IPS-NIHi7 (cell line): ENCODE measurements at regions not wholly inside any gene's neighbourhood (a gene's known extent, or its start where the extent isn't known, plus 50 kb on each side); places are given as distances from the start of the nearest gene placed in this dataset.

Source experiments
- DNase-seq: peaks from one replicate; pipeline ENCODE4 v3.0.0; 2012; ENCODE audit warnings: mixed read lengths; ENCODE audit errors: extremely low spot score

DNA sequence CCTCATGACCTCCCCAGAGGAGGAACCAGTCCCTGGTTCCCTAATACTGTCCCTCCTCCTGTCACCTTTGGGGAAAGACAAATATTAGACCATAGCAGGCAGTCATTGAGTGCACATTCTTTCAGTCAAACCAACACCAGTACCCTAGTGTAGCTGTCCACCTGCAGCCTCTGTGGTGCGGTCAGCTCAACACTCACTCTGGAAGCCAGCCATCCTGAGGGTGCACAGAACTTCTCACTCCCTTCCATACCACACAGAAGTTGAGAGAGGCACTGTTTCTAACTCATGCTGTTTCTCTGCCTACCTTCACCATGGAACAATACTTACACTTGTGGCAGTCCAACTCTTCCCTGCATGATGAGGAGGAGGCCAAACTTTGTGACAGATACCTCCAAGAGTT lies 175.6 kb upstream of the FOXN2 start:
- DNase-seq = no peak

DNA sequence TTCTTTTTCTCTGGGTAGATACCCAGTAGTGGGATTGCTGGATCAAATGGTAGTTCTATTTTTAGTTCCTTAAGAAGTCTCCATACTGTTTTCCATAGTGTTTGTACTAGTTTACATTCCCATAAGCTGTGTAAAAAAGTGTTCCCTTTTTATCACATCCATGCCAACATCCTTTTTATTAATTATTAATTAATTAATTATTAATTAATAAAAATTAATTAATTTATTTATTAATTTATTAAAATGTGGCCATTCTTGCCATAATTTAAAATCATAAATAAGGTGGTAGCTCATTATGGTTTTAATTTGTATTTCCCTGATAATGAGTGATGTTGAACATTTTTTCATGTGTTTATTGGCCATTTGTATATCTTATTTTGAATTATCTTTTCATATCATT lies 173.9 kb upstream of the FOXN2 start:
- no peak for DNase-seq

DNA sequence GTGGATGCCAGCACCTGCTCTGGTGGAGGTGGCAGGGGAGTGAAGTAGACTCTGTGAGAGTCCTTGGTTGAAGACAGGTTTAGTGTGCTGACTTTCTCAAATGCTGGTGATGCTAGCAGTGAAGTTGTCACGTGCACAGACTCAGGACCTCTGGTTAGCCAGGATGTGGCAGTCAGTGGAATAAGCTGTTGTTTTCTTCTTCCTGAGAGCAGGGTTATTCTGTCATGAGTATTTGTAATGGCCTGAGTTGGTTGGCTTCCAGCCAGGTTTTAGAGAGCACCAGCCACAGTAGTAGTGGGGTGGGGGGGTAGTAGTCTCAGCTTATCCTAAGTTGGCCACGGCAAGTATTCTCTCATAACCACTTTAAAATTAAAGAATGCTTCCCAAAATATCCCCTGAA lies 169.7 kb upstream of the FOXN2 start:
- no peak for DNase-seq

DNA sequence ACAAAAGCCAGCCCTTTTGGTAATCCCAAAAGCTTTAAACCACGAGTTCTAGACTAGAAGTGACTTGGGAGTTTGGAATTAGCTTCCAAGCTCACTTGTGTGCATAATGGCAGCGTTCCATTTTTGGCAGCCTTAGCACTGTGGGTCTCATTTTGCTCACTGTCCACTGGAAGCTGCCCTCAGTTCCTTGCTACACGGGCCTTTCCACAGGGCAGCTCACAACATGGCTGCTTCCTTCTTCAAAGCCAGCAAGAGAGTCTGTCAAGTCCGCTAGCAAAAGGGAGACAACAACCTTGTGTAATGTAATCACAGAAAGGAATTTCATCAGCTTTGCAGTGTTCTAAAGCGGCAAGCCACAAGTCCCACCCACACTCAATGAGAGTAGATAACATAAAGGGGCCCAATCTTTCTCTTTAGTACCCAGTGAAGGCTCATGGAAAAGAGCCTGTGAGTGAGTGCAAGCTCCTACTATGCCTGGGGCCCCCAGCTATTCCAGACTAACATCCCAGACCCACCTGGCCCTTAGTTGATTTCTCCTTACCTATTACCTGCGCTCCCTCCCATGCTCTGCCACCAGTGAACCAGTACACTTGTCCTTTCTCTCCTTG lies 168.5 kb upstream of the FOXN2 start:
- peak; percentile 20 for DNase-seq

DNA sequence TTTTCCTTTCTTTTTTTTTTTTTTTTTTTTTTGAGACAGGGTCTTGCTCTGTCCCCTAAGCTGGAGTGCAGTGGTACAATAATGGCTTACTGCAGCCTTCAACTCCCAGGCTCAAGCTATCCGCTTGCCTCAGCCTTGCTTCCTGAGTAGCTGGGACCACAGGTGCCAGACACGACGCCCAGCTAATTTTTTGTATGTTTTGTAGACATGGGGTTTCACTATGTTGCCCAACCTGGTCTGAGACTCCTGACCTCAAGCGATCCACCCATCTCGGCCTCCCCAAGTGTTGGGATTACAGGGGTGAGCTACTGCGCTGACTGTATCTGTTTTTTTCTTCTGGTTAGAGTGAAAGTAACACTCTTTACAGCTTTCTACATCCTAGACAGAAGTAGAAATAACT lies 167.9 kb upstream of the FOXN2 start:
- no peak for DNase-seq

DNA sequence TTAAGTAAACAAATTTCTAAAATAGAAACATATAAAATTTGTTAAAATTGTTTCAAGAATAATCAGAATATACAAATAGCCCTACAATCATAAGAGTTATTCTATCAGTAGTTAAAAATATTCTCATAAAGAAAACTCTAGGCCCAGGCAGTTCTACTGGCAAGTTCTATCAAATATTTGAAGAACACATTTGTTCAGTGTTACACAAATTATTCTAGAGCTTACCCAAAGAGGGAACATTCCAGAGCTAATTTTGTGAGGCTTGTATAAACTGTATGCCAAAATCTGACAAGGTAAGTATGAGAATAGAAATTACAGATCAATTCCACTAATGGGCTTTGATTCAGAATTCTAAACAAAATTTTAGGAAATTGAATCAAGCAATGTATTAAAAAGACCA lies 166.8 kb upstream of the FOXN2 start:
- DNase-seq = no peak

DNA sequence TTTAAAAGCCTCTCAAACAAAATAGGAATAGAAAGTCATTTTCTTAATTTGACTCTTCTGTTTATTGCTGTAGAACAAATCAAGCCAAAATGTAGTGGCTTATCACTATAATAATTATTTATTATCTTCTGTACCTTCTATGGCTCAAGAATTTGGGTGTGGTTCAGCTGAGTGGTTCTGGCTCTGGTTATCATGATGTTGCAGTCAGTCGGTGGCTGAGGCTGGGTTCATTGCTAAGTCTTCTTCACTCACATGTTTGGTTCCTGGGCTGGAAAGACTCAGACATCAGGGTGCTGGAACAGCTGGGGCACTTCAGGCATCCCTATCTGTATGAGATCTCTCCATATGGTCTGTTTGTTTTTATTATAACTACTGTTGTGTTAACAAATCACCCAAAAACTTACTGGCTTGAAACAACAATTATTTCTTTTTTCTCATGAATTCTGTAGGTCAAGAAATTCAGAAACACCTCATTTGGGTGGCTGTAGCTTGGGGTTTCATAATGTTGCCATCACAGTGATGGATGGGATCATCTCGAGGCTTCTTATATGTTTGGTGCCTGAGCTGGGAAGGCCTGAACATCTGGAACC lies 165.5 kb upstream of the FOXN2 start:
- no peak for DNase-seq

DNA sequence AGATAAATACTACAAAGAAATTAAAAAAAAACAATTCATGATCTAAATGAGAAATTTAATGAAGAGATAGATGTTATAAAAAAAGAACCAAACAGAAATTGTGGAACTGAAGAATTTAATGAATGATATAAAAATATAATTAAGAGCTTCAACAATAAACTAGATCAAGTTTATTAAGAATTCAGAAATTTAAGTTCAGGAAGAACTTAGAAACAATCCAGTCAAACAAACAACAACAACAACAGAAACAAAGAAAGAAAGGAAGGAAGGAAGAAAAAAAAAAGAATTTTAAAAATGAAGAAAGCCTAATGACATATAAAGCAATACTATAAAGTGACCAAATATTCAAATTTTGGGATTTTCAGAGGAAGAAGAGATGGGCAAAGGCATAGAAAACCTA lies 157.3 kb upstream of the FOXN2 start:
- DNase-seq = no peak

DNA sequence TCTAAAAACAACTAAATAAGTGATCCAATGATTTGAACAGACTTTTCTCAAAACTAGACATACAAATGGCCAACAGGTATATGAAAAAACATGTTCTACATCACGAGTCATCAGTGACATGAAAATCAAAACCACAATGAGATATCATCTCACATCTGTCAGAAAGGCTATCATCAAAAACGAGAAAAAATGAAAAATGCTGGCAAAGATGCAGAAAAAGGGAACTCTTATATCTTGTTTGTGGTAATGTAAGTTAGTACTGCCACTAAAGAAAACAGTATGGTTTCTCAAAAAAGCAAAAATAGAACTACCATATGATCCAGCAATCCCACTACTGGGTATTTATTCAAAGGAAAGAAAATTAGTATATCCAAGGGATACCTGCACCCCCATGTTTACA lies 152.9 kb upstream of the FOXN2 start:
- DNase-seq = no peak

DNA sequence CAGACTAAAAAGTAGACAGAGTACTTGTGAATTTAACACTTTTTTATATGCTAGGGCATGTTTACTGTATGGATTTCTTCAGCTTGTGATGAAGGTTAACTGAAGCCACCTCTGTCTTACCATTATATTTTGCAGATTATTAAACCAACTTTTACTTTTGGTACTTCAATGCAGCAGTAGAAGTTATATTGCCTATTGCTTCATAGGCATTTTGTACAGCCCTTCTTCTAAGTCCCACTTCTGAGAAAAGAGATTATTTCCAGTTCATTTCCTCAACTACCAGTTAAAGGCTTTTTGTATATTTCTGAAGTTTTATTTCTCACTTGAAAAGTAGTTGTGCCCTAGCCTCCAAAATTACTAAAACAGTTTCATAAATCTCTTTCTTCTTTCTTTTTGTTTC lies 151.7 kb upstream of the FOXN2 start:
- no peak for DNase-seq

DNA sequence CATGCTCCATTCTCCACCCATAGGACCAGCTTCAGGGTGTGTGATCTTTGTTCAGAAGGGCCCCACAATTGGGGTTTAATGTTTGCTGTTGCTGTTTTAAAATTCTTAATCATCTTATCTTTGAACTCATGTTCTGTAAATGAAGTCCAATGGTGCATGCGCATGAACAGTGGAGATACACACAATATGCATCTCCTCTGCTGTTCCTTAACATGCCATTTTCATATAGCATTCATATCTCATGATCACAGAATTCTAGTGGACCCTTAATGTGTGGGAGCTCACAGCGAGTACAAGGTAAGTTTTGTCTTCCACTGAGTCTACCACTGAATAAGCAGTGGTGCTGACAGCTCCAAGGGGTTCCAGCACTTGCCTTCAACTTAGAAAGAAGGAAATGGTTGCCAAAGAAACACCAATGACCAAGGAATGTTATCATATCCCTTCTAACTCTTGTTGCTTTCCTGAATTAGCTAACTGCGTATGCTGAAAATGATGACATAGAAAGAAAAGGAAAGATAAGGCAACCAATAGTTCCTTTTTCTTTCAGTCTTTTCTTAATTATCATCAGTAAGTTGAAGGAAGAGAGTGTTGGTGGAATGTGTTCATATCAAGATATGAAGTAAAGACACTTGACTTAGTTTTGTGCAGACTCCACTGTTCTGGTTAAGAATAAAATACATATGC lies 149.3 kb upstream of the FOXN2 start:
- no peak for DNase-seq

DNA sequence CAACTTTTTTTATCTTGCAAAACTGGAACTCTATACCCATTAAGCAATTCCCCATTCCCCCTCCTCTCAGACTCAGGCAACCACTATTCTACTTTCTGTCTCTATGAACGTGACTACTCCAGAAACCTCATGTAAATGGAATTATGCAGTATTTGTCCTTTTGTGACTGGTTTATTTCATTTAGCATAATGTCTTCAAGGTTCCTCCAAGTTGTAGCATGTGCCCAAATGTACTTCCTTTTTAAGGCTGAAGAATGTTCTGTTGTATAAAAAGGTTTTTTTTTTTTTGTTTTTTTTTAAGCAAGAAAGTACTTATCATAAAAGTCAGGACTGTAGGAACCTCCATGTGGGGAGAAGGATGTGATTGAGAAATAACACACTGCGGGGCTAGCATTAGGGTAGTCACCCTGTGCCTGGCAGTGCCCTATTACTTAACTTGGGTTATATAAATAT lies 145.3 kb upstream of the FOXN2 start:
- DNase-seq = no peak

DNA sequence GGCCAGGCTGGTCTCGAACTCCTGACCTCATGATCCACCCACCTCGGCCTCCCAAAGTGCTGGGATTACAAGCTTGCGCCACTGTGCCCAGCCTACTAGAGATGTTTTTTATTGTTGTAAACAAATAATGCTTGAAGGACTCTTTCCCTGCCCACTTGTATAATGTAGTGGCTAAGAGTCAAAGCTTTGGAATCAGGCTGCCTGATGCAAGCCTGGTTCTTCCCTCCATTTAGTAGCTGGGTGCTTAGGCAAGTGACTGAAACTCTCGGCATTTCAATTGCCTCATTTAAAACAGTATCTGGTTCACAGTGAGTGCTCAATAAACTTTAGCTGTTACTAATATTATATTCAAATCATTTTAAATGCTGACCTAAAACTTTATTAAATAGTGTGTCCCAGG lies 144.2 kb upstream of the FOXN2 start:
- no peak for DNase-seq

DNA sequence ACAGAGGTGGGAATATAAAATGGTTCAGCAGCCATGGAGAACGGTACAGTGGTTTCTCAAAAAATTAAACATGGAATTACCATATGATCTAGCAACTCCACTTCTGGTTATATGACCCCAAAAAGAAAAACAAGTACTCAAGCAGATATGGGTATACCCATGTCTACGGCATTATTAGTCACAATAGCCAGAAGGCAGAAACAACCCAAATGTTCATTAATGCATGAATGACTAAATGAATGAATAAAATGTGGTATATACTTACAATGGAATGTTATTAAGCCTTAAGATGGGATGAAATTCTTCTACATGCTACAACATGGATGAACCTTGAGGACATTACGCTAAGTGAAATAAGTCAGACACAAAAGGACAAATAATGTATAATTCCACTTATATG lies 141.3 kb upstream of the FOXN2 start:
- no peak for DNase-seq

DNA sequence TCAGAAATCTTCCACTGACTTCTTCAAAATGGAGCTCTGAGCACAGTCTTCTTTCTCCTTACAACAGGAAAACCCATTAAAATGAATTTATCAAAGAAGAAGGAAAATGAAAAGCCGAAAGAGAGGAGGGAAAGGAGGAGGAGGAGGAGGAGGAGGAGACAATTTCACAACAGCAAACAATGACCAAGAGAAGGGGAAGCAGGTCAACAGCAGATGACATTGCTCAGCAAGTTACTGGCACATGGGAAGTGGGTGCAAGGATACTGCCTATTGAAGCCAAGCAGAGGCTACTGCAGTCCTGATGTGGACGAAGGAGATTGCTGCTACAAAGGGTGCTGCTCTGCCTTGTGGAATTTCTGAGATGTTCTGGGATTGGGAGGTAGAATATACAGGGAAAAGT lies 140.0 kb upstream of the FOXN2 start:
- no peak for DNase-seq

DNA sequence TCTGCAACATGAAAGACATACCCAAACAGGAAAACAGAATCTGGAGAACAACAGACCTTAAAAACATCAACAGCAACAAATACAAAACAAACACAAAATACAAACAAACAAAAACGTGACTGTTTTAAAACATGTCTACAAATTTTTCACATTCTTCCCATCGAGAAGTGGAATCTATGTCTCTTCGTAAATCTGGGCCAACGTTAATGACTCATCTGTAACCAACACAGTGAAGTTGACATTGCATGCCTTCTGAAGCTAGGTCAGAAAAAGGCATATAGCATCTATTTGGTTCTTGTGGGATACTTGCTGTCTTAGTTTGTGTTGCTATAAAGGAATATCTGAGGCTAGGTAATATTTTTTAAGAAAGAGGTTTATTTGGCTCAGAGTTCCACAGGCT lies 139.2 kb upstream of the FOXN2 start:
- DNase-seq = no peak

DNA sequence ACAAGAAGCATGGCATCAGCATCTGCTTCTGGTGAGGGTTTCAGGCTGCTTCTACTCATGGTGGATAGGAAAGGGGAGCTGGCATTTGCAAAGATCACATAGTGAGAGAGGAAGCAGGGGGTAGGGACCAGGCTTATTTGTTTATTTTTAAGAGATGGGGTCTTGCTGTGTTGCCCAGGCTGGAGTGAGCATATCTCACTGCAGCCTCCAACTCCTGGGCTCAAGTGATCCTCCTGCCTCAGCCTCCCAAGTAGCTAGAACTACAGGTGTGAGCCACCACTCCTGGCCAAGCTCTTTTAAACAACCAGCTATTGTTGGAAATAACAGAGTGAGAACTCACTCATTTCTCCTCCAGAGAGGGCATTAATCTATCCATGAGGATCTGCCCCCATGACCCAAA lies 138.8 kb upstream of the FOXN2 start:
- DNase-seq = no peak

DNA sequence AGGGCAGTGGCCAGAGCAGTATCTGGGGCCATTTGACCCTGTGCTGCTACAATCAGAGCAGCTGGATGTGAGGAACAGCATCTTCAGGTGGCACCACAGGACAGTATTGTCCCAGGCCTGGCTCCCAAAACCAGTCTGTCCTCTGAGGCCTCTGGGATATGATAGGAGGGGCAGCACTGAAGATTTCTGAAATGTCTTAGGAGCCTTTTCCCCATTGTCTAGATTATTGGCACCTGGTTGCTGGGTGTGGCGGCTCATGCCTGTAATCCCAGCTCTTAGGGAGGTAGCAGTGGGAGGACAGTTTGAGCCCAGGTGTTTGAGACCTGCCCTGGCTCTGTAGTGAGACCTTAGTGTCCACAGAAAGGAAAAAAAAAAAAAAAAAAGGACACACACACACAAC lies 137.6 kb upstream of the FOXN2 start:
- DNase-seq = no peak

DNA sequence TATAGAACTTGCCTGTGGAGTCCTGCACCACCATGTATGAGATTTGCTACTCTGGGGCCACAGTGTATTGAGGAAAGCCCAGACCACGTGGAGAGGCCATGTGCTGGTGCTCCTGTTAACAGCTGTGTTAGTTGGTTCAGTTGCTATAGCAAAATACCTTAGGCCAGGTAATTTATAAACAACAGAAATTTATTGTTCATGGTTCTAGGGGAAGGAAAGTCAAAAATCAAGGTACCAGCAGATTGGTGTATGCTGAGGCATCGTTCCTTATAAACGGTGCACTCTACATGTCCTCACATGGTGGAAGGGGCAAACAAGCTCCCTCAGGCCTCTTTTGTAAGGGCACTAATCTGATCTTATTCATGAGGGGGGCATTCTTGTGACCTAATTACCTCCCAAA lies 135.9 kb upstream of the FOXN2 start:
- no peak for DNase-seq

DNA sequence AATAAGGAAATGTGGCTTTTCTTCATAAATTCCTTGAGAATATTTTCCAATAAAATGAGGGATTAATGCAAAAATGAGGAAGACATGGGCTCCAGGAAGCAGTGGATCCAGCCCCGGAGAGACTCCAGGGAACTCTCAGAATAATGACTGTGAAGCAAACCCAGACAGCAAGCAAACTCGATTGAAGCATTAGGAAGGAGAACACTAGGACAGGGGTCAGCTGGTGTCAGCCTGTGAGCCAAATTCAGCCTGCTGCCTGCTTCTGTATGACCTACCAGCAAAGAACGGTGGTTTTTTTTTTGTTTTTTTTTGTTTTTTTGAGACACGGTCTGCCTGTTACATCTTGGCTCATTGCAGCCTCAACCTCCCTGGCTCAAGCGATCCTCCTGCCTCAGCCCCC lies 133.9 kb upstream of the FOXN2 start:
- DNase-seq = no peak

DNA sequence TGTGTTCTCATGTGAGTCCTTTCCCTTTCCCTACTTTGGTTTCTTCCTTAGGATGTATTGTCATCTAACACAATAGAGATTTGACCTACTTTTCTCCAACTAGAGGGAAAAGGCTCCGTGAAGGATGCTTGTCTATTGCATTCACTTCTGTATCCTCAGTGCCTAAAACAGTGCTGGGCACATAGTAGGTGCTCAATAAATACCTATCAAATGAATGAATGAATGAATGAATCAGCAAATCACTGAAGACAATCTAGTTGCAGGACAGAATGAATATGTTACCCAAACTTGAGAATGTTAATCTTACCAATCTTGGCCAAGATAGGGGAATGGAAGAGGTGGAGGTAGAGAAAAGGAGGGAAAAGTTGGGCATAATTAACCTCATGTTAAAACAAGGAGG lies 131.2 kb upstream of the FOXN2 start:
- no peak for DNase-seq

DNA sequence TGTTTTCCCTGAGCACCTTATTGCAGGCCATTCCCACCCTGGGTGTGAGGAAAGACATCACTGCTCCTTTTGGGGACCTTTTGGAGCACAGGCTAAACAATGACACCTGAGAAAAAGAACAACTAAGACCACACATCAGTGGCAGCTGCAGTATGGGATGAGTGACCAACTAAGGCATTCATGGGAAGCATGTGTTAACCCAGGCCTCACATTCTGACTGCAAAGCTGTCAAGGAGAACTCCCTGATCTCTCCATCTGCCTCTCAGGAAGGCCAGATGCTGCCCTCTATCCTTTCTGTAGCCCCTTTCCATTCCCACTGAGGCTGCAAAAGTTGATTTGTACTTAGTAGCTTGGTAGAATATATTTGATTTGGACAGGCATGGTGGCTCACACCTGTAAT lies 130.5 kb upstream of the FOXN2 start:
- no peak for DNase-seq

DNA sequence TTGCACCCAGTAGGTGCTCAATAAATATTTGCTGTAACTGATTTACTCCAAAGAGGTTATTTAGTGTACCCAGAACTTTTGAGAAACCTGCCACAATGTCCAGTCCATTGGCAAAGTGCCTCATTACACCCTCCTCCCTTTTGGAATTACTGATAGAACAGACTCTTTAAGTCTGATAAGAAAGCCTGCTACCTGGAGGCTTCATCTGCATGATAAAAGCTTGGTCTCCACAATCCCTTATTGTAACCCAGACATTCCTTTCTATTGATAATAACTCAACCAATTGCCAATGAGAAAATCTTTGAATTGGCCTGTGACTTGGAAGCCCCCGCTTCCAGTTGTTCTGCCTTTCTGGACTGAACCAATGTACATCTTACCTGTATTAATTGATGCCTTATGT lies 127.0 kb upstream of the FOXN2 start:
- no peak for DNase-seq
